K562 (cell line): ENCODE measurements at regions not wholly inside any gene's neighbourhood (a gene's known extent, or its start where the extent isn't known, plus 50 kb on each side); places are given as distances from the start of the nearest gene placed in this dataset.

Experiments
- ATAC-seq: fragments of 200-7000 bp; cut with Tn5 transposase; 3 replicates; pipeline ENCODE4 v1.9.1; 2020; ENCODE audit warnings: moderate library complexity
- BruUV-seq: library from RNA; stranded (reverse); fragments of 400-500 nt; replicated peaks from 2 replicates; lab custom pipeline; 2021; lab: Mats Ljungman, UMichigan
- CTCF ChIA-PET: fragments of 300-600 bp; formaldehyde crosslinking; extraction: SDS; loops from one replicate; lab custom pipeline; 2021; ENCODE audit warnings: low intra/inter-chr PET ratio; lab: Yijun Ruan, JAX
- POLR2A ChIA-PET: fragments of 300-600, 350-650 bp; sonication (Branson Sonifier 250); formaldehyde crosslinking; extraction: SDS; loops from one replicate; lab custom pipeline; 2021; ENCODE audit warnings: antibody characterized with exemption, inconsistent platforms; lab: Yijun Ruan, JAX
- DNase-seq, 4 experiments: peaks; one replicate each; pipeline versions ENCODE4 v3.0.0 to v3.0.0-alpha.2; 2011 to 2018; ENCODE audit warnings: low spot score in 3 of 4, mixed read lengths in 3 of 4; ENCODE audit errors: extremely low read depth in 1 of 4
- FAIRE-seq: peaks from 2 replicates; lab custom pipeline; 2011; peaks lifted over from hg19 to GRCh38; lab: Jason Lieb, UNC
- H2AFZ ChIP-seq: 2 replicates; pipeline ENCODE4 v1.6.0; 2011; ENCODE audit warnings: low read depth, low read length, control low read depth, inconsistent platforms
- H3K27ac ChIP-seq: fragments of 200-600 bp; 3 replicates; pipeline ENCODE4 v1.8.0; 2011; ENCODE audit warnings: low read depth, mild to moderate bottlenecking, control low read depth, inconsistent platforms, low read length, moderate library complexity, mixed read lengths; ENCODE audit errors: extremely low read depth
- H3K27me3 ChIP-seq, 2 experiments: fragments of 300-600 bp in 1 of 2; 2 replicates in 1 of 2; 3 replicates in 1 of 2; pipeline versions ENCODE4 v1.6.0 to v1.8.0; 2011; ENCODE audit warnings: inconsistent platforms in 2 of 2, low read length in 2 of 2, mild to moderate bottlenecking in 1 of 2, mixed read lengths in 1 of 2, moderate library complexity in 1 of 2; ENCODE audit not compliant: control insufficient read depth in 2 of 2, insufficient read depth in 2 of 2
- H3K36me3 ChIP-seq: fragments of 300-600 bp; 3 replicates; pipeline ENCODE4 v1.8.0; 2011; ENCODE audit warnings: mild to moderate bottlenecking, low read length, inconsistent platforms; ENCODE audit not compliant: control insufficient read depth, insufficient read depth
- H3K4me1 ChIP-seq, 2 experiments: fragments of 200-600 bp in 1 of 2; replicated peaks in 1 of 2; 2 replicates in 1 of 2; 3 replicates in 1 of 2; pipeline versions ENCODE4 v1.5.1 to v1.8.0; 2011; ENCODE audit warnings: inconsistent platforms in 2 of 2, low read length in 2 of 2, mild to moderate bottlenecking in 1 of 2, mixed read lengths in 1 of 2, moderate library complexity in 1 of 2; ENCODE audit not compliant: control insufficient read depth in 2 of 2, insufficient read depth in 2 of 2
- H3K4me2 ChIP-seq: 2 replicates; pipeline ENCODE4 v1.6.1; 2011; ENCODE audit warnings: low read length, control low read depth, inconsistent platforms, mixed read lengths; ENCODE audit not compliant: insufficient read depth
- H3K4me3 ChIP-seq: fragments of 200-600 bp; sonication (generic), shearing (Covaris generic); 2 replicates; pipeline ENCODE4 v1.5.1; 2016; ENCODE audit warnings: control low read depth, inconsistent platforms
- H3K79me2 ChIP-seq: fragments of 200-600 bp; 3 replicates; pipeline ENCODE4 v1.8.0; 2011; ENCODE audit warnings: low read length, inconsistent platforms; ENCODE audit not compliant: control insufficient read depth, insufficient read depth
- H3K9ac ChIP-seq, 2 experiments: 2 replicates each; pipeline versions ENCODE4 v1.6.0 to v1.6.1; 2011; ENCODE audit warnings: low read depth in 2 of 2, low read length in 2 of 2, control low read depth in 1 of 2, inconsistent platforms in 1 of 2, mild to moderate bottlenecking in 1 of 2, mixed read lengths in 1 of 2; ENCODE audit not compliant: insufficient read depth in 1 of 2
- H3K9me1 ChIP-seq: one replicate; pipeline ENCODE4 v1.6.0; 2011; ENCODE audit warnings: inconsistent platforms, mild to moderate bottlenecking, low read length, moderate library complexity; ENCODE audit not compliant: control insufficient read depth, insufficient read depth
- H3K9me3 ChIP-seq: replicated peaks from 2 replicates; pipeline ENCODE4 v1.5.1; 2011; ENCODE audit warnings: low read depth, low read length, inconsistent platforms; ENCODE audit not compliant: control insufficient read depth, insufficient read depth
- H4K20me1 ChIP-seq: replicated peaks from 2 replicates; pipeline ENCODE4 v1.6.1; 2011; ENCODE audit warnings: low read length, inconsistent platforms, mixed read lengths; ENCODE audit not compliant: control insufficient read depth, insufficient read depth
- CTCF ChIP-seq, 3 experiments: IDR thresholded peaks in 2 of 3; conservative IDR thresholded peaks in 1 of 3; 2 replicates each; pipeline ENCODE4 v1.5.1; 2011 to 2012; ENCODE audit warnings: low read length in 3 of 3, mild to moderate bottlenecking in 3 of 3, control low read depth in 2 of 3, improper control_type of control experiment in 1 of 3, inconsistent platforms in 1 of 3, low read depth in 1 of 3, mixed read lengths in 1 of 3, moderate library complexity in 1 of 3; ENCODE audit not compliant: insufficient read depth in 2 of 3
- DEAF1 ChIP-seq: fragments of 450-650 bp; formaldehyde crosslinking; IDR thresholded peaks from 2 replicates; pipeline ENCODE4 v1.4.0; 2020; ENCODE audit warnings: mild to moderate bottlenecking, moderate library complexity
- E2F3 ChIP-seq: fragments of 250-450 bp; sonication (Bioruptor Pico); IDR thresholded peaks from 2 replicates; pipeline ENCODE4 v1.4.0; 2020; ENCODE audit warnings: mild to moderate bottlenecking
- REST ChIP-seq, 2 experiments: fragments of 450-650 bp; formaldehyde crosslinking in 1 of 2; IDR thresholded peaks; 2 replicates each; pipeline versions ENCODE4 v1.4.0 to v1.6.1; 2014 to 2020; ENCODE audit warnings: mild to moderate bottlenecking in 2 of 2, borderline replicate concordance in 1 of 2, low read depth in 1 of 2
- SMARCE1 ChIP-seq: fragments of 450-650 bp; IDR thresholded peaks from 2 replicates; pipeline ENCODE4 v1.7.1; 2016; ENCODE audit warnings: mild to moderate bottlenecking
- SMC3 ChIP-seq: conservative IDR thresholded peaks from 2 replicates; pipeline ENCODE4 v1.6.1; 2011; ENCODE audit warnings: low read depth, low read length, improper control_type of control experiment; ENCODE audit not compliant: insufficient read depth
- XRCC5 ChIP-seq: fragments of 200-400 bp; formaldehyde crosslinking; IDR thresholded peaks from 2 replicates; pipeline ENCODE4 v1.6.1; 2017; ENCODE audit warnings: low read depth, mild to moderate bottlenecking, low read length
- ZNF24 ChIP-seq: fragments of 450-650 bp; IDR thresholded peaks from 2 replicates; pipeline ENCODE4 v1.6.1; 2016
- WGBS: fragments of 100-300 bp; shearing (Covaris generic); methylation state at CpG from one replicate; pipeline ENCODE4 v1.1.6; 2016; ENCODE audit warnings: low coverage, mixed read lengths; ENCODE audit not compliant: insufficient coverage; ENCODE audit errors: missing lambda C conversion rate; 5-methylcytosine and 5-hydroxymethylcytosine counted together
- in situ Hi-C: fragments of 300-500 bp; cut with MboI; formaldehyde crosslinking; loops from 4 replicates; pipeline ENCODE4 v1.15.0; 2018; ENCODE audit warnings: inconsistent platforms, mixed read lengths
- intact Hi-C: fragments of 100-400 bp; cut with micrococcal nuclease; formaldehyde crosslinking; loops from 2 replicates; pipeline ENCODE4 v1.14.2; 2022

- TF ChIP-seq SMARCE1 (no peak), XRCC5 (no peak), E2F3 (CRISPR knock-in tag) (no peak)
- TF ChIP-seq, all 486 proteins: peak for 0
Observed at GRCh38 chr2:190780594-190780993, 100.0 kb upstream of the GLS start (continued).

- peak; percentile 87 for ATAC-seq
- Histone ChIP-seq H2AFZ (no peak overlapping the region; the same call in 1 of the 2 replicates), H3K4me1 (no peaks in the 10 kb centered on the region; a peak in 1 of 5 replicates), H3K9me1 (no peaks in the 10 kb centered on the region), H3K4me3 (no peak overlapping the region), H3K36me3 (no peaks in the 10 kb centered on the region), H3K27me3 (no peaks in the 10 kb centered on the region), H3K9me3 (no peaks in the 10 kb centered on the region), H4K20me1 (no peaks in the 10 kb centered on the region), H3K79me2 (no peaks in the 10 kb centered on the region), H3K4me2 (no peak overlapping the region), H3K27ac (no peak overlapping the region), H3K9ac (no peak overlapping the region)
- in situ Hi-C loops, result no loop called here
- intact Hi-C loops, result loop anchor here (2.0 to 5.0 kb wide), 4 partner anchors 166 to 741 kb away; no protein-coding TSS in a partner anchor
- DNase-seq, result peak; percentile 52 to 63 (median 56)
- ChIA-PET CTCF (interaction anchor here (0.6 to 1.4 kb wide), 3 partner anchors 24 to 328 kb away, joined by 3 to 5 read pairs (median 4); no protein-coding TSS in a partner anchor), POLR2A (no interaction called here)
- BruUV-seq, result no TSS peak
- 8% methylated on average over 4 of the region's 4 CpGs for WGBS
- peak; percentile 76 for FAIRE-seq
- no peak for TF ChIP-seq ZNF24
- TF ChIP-seq CTCF (IDR thresholded peaks at IDR 0.05 in 2 of 3, conservative IDR thresholded peaks at IDR 0.05 in 1 of 3; ENCODE audit: insufficient read depth in 2 of 3, low read depth in 1 of 3, low read length in 3 of 3), result peak; percentile 34 to 71 (median 52); a peak in 5 of 6 replicates
- TF ChIP-seq REST (IDR thresholded peaks at IDR 0.05; ENCODE audit: borderline replicate concordance), result peak; percentile 15; the same call in 1 of the 2 replicates
- TF ChIP-seq REST (CRISPR knock-in tag; IDR thresholded peaks at IDR 0.05; ENCODE audit: low read depth), result no peak
- peak; percentile 28; the same call in 1 of the 2 replicates for TF ChIP-seq SMC3
- 0 out of 2 replicates have a peak, but pooled peaks have one; percentile 34 for TF ChIP-seq DEAF1 (CRISPR knock-in tag)
Observed at GRCh38 chr2:190781604-190782198, 98.9 kb upstream of the GLS start.
